GM03348 (cell line): ENCODE measurements at regions not wholly inside any gene's neighbourhood (a gene's known extent, or its start where the extent isn't known, plus 50 kb on each side); places are given as distances from the start of the nearest gene placed in this dataset.
A peak's percentile ranks its signal among the peaks of the same experiment; 100 is the strongest.

ENCODE experiments used
- DNase-seq: peaks from one replicate; pipeline ENCODE4 v3.0.0; 2012; ENCODE audit warnings: low spot score

- no peak for DNase-seq
Measured at GRCh38 chr6:87936065-87936464, 111.6 kb upstream of the SPACA1 start.

GRCh38 chr6:87935196-87935595 is 112.4 kb upstream of the SPACA1 start:
- no peak for DNase-seq

- DNase-seq, result no peak
Measured at GRCh38 chr6:87932361-87932760, 115.3 kb upstream of the SPACA1 start.

GRCh38 chr6:87929843-87930288 is 117.8 kb upstream of the SPACA1 start:
- peak; percentile 90 for DNase-seq

GRCh38 chr6:87926687-87927086 is 121.0 kb upstream of the SPACA1 start:
- DNase-seq, result no peak

GRCh38 chr6:87926072-87926471 is 121.6 kb upstream of the SPACA1 start:
- DNase-seq, result no peak

GRCh38 chr6:87925373-87926060 is 122.1 kb upstream of the SPACA1 start:
- no peak for DNase-seq

GRCh38 chr6:87923389-87924050 is 124.1 kb upstream of the SPACA1 start:
- no peak for DNase-seq

- no peak for DNase-seq
Measured at GRCh38 chr6:87922947-87923330, 124.7 kb upstream of the SPACA1 start.

GRCh38 chr6:87922196-87922946 is 125.3 kb upstream of the SPACA1 start:
- DNase-seq, result no peak

- no peak for DNase-seq
Measured at GRCh38 chr6:87921034-87921433, 126.6 kb upstream of the SPACA1 start.

GRCh38 chr6:87920245-87920644 is 127.4 kb upstream of the SPACA1 start:
- no peak for DNase-seq

- no peak for DNase-seq
Measured at GRCh38 chr6:87919416-87919815, 128.2 kb upstream of the SPACA1 start.

- no peak for DNase-seq
Measured at GRCh38 chr6:87919001-87919400, 128.6 kb upstream of the SPACA1 start.

- DNase-seq, result no peak
Measured at GRCh38 chr6:87918461-87918941, 129.1 kb upstream of the SPACA1 start.

- DNase-seq, result no peak
Measured at GRCh38 chr6:87917886-87918285, 129.8 kb upstream of the SPACA1 start.

GRCh38 chr6:87916446-87916845 is 131.2 kb upstream of the SPACA1 start:
- no peak for DNase-seq

GRCh38 chr6:87914637-87915395 is 132.8 kb upstream of the SPACA1 start:
- DNase-seq, result peak; percentile 19

GRCh38 chr6:87913974-87914373 is 133.7 kb upstream of the SPACA1 start:
- no peak for DNase-seq

- DNase-seq, result no peak
Measured at GRCh38 chr6:87912102-87912501, 135.5 kb upstream of the SPACA1 start.

- DNase-seq, result peak; percentile 72
Measured at GRCh38 chr6:87909849-87910248, 137.8 kb upstream of the SPACA1 start.
